HCT116 (cell line): ENCODE measurements at regions not wholly inside any gene's neighbourhood (a gene's known extent, or its start where the extent isn't known, plus 50 kb on each side); places are given as distances from the start of the nearest gene placed in this dataset.
"Not testable (repeated sequence)": the region's sequence is repeated elsewhere in the genome, so short reads cannot be mapped to it uniquely, and the experiment has no call there.

ENCODE experiments used
- CBX3 ChIP-seq: IDR thresholded peaks from 2 replicates; pipeline ENCODE4 v1.6.1; 2012; ENCODE audit warnings: low read depth
- EZH2 ChIP-seq: fragments of 200-600 bp; sonication (generic); IDR thresholded peaks from 2 replicates; pipeline ENCODE4 v1.6.1; 2017; ENCODE audit warnings: antibody characterized with exemption, mixed run types
- POLR2A ChIP-seq: IDR thresholded peaks from 2 replicates; pipeline ENCODE4 v1.7.0; 2011; ENCODE audit warnings: borderline replicate concordance; ENCODE audit not compliant: insufficient read depth, insufficient read length; ENCODE audit errors: extremely low read depth
- POLR2AphosphoS5 ChIP-seq: IDR thresholded peaks from 2 replicates; pipeline ENCODE4 v1.6.1; 2011; ENCODE audit warnings: mild to moderate bottlenecking, low read depth, low read length, moderate library complexity
- RAD21 ChIP-seq: IDR thresholded peaks from 2 replicates; pipeline ENCODE4 v1.6.1; 2012; ENCODE audit warnings: low read depth, mild to moderate bottlenecking
- SIN3A ChIP-seq: IDR thresholded peaks from 2 replicates; pipeline ENCODE4 v1.6.1; 2012; ENCODE audit warnings: low read depth
- ZFX ChIP-seq: fragments of 450-650 bp; IDR thresholded peaks from 2 replicates; pipeline ENCODE4 v1.6.1; 2017
- TF ChIP-seq, protein P1 (sequence below), 3 experiments: fragments of 200-600 bp in 1 of 3; sonication (generic) in 1 of 3; IDR thresholded peaks in 2 of 3; conservative IDR thresholded peaks in 1 of 3; 2 replicates each; pipeline ENCODE4 v1.5.1; 2012 to 2017; ENCODE audit warnings: low read depth in 2 of 3, low read length in 2 of 3, antibody characterized with exemption in 1 of 3, borderline replicate concordance in 1 of 3, control low read depth in 1 of 3, mild to moderate bottlenecking in 1 of 3, mixed read lengths in 1 of 3, mixed run types in 1 of 3, moderate library complexity in 1 of 3; ENCODE audit not compliant: insufficient read depth in 1 of 3
- TF ChIP-seq, protein P2 (sequence below): IDR thresholded peaks from 2 replicates; pipeline ENCODE4 v1.6.1; 2012; ENCODE audit warnings: low read depth
- TF ChIP-seq, protein P3 (sequence below): IDR thresholded peaks from 2 replicates; pipeline ENCODE4 v1.6.1; 2012

DNA sequence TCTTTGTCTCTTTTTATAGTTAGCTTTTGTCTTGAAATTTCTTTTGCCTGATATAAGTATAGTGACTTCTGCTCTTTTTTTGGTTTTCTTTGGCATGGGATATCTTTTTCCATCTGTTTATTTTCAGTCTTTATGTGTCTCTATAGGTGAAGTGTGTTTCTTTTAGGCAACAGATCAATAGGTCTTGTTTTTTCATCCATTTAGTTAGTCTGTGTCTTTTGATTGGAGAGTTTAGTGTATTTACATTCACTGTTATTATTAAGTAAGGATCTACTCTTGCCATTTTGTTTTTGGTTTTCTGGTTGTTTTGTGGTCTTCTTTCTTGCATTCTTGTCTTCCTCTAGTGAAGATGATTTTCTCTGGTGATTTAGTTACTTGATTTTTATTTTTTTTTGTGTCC lies 190.2 kb downstream of the CCDC74A start:
- TF ChIP-seq, protein P1, sequence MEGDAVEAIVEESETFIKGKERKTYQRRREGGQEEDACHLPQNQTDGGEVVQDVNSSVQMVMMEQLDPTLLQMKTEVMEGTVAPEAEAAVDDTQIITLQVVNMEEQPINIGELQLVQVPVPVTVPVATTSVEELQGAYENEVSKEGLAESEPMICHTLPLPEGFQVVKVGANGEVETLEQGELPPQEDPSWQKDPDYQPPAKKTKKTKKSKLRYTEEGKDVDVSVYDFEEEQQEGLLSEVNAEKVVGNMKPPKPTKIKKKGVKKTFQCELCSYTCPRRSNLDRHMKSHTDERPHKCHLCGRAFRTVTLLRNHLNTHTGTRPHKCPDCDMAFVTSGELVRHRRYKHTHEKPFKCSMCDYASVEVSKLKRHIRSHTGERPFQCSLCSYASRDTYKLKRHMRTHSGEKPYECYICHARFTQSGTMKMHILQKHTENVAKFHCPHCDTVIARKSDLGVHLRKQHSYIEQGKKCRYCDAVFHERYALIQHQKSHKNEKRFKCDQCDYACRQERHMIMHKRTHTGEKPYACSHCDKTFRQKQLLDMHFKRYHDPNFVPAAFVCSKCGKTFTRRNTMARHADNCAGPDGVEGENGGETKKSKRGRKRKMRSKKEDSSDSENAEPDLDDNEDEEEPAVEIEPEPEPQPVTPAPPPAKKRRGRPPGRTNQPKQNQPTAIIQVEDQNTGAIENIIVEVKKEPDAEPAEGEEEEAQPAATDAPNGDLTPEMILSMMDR (IDR thresholded peaks at IDR 0.05 in 2 of 3, conservative IDR thresholded peaks at IDR 0.05 in 1 of 3; ENCODE audit: borderline replicate concordance in 1 of 3, insufficient read depth in 1 of 3, low read depth in 2 of 3, low read length in 2 of 3) = not testable (repeated sequence)
- not testable (repeated sequence) for TF ChIP-seq EZH2, POLR2AphosphoS5, SIN3A, ZFX, CBX3, POLR2A, RAD21
- TF ChIP-seq, protein P2, sequence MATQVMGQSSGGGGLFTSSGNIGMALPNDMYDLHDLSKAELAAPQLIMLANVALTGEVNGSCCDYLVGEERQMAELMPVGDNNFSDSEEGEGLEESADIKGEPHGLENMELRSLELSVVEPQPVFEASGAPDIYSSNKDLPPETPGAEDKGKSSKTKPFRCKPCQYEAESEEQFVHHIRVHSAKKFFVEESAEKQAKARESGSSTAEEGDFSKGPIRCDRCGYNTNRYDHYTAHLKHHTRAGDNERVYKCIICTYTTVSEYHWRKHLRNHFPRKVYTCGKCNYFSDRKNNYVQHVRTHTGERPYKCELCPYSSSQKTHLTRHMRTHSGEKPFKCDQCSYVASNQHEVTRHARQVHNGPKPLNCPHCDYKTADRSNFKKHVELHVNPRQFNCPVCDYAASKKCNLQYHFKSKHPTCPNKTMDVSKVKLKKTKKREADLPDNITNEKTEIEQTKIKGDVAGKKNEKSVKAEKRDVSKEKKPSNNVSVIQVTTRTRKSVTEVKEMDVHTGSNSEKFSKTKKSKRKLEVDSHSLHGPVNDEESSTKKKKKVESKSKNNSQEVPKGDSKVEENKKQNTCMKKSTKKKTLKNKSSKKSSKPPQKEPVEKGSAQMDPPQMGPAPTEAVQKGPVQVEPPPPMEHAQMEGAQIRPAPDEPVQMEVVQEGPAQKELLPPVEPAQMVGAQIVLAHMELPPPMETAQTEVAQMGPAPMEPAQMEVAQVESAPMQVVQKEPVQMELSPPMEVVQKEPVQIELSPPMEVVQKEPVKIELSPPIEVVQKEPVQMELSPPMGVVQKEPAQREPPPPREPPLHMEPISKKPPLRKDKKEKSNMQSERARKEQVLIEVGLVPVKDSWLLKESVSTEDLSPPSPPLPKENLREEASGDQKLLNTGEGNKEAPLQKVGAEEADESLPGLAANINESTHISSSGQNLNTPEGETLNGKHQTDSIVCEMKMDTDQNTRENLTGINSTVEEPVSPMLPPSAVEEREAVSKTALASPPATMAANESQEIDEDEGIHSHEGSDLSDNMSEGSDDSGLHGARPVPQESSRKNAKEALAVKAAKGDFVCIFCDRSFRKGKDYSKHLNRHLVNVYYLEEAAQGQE = not testable (repeated sequence)
- TF ChIP-seq, protein P3, sequence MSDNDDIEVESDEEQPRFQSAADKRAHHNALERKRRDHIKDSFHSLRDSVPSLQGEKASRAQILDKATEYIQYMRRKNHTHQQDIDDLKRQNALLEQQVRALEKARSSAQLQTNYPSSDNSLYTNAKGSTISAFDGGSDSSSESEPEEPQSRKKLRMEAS = not testable (repeated sequence)
